Fibroblast of peridontal ligament (primary cell): ENCODE measurements at regions not wholly inside any gene's neighbourhood (a gene's known extent, or its start where the extent isn't known, plus 50 kb on each side); places are given as distances from the start of the nearest gene placed in this dataset.
"Not testable (repeated sequence)": the region's sequence is repeated elsewhere in the genome, so short reads cannot be mapped to it uniquely, and the experiment has no call there.

ENCODE experiments used
- DNase-seq: peaks from one replicate; pipeline ENCODE4 v3.0.0-alpha.2; 2010; ENCODE audit errors: extremely low read depth

DNA sequence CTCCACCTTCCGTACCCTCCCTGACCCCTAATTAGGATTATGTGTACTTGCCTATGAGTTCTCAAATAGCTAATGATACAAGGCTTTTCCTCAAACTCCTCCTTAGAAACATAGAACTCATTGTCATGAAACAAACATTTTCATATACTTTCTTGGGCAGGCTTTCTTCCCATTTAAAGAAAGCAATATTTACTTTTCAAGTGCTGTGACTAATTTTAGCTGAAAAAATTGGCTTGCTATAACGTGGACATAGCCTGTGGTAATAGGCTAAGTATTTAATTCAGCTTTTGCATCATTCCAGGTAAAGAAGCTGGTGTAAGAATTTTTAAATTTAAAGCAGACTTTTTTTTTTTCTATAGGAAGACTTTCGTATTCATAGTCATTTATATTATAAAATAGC is 208.7 kb downstream of the SOX2 start:
- DNase-seq, result no peak

DNA sequence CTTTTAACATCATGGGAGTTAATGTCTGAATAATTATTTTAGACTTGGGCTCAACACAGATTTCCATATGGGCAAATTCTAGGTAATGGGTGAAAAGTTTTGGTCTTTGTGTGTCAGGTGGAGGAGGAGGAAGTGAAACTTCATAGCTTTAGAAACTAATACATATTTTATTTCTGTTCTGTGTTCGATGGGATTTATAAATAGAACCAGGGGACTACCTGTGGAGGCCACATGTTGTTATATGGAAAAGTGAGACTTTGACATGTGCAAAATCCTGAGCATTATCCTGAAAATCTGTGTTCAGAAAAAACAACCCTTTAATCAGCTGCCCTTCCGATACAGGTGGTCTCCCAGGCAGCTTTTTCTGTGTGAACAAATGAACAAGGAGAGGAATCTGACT is 209.5 kb downstream of the SOX2 start:
- DNase-seq, result no peak

DNA sequence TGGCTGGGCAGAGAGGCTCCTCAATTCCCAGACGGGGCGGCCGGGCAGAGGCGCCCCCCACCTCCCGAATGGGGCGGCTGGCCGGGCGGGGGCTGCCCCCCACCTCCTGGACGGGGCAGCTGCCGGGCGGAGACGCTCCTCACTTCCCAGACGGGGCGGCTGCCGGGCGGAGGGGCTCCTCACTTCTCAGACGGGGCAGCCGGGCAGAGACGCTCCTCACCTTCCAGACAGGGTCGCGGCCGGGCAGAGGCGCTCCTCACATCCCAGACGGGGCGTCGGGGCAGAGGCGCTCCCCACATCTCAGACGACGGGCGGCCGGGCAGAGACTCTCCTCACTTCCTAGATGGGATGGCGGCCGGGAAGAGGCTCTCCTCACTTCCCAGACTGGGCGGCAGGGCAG is 214.1 kb downstream of the SOX2 start:
- not testable (repeated sequence) for DNase-seq

DNA sequence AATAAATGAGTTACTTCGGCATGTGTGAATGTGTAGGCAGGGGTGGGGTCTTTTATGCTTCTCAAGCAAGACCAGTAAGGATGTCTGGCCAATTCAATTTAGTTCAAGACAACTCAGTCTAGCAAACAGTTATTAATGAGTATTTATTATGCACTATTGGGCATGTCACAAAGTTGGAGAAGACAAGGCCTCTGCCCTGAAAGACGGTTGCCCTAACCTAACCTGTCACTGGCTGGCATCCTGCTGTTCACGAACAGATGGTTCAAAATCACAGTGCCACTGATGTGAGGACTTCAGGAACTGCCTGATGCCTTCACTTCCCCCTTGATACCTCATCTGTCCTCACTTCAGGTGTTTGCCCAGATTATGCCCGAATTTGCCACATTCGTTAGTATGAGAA is 217.8 kb downstream of the SOX2 start:
- DNase-seq, result no peak

DNA sequence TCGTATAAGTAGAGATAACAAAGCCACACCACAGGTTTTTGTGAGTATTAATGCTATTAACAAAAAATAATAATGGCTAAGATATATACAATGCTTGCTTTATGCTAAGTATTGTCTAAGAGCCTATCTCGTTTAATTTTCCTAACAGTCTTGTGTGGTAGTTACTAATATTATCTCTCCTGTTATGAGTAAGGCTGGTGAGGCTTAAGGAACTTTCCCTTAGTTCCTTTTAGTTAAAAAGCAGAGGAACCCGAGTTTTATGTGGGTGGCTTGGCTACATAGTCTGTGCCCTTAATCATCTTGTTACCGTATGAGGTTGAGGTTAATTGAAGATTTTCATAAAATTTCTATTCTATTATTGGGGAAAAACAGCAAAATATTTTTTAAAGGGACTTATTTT is 218.4 kb downstream of the SOX2 start:
- DNase-seq, result no peak

DNA sequence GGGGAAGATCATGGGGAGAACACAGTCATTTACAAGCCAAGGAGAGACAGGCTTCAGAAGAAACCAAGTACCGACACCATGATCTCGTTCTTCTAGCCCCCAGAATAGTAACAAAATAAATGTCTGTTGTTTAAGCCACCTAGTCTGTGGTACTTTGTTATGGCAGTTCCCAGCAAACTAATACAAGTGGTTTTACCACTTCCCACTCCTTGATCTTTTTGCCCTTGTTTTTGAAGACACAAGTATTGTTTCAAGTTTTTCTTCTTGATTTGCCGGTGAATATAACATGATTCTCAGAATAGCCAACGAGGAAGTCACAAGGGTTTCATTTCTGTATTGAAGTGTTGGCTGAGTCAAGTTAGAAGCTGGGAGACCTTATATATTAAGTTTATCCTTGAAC is 220.3 kb downstream of the SOX2 start:
- DNase-seq, result no peak

DNA sequence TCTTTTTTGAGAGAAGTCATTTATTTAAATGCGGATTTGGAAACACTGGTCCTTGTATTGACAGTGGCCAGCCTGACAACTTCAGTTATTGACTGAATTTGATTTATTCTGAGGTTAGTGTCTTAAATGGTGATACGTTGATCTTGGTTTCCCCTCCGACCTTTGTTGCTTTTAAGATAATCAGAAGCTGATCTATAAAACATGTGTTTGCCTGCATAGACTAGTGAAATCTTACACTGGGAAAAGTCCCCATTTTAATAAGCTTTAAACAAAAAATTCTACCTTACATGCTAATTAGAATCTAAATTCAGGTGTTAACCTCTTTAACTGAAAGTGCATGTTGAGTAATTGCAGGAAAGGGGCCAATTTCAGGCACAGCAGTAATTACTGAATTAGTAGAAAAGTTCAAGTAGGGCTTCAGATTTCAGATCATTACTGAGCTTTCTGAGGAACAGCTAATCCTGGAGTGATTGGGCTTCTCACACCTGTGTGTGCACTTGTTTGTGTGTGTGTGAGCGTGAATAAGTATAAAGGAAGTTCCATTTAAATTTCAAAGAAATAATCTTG is 221.4 kb downstream of the SOX2 start:
- DNase-seq, result no peak

DNA sequence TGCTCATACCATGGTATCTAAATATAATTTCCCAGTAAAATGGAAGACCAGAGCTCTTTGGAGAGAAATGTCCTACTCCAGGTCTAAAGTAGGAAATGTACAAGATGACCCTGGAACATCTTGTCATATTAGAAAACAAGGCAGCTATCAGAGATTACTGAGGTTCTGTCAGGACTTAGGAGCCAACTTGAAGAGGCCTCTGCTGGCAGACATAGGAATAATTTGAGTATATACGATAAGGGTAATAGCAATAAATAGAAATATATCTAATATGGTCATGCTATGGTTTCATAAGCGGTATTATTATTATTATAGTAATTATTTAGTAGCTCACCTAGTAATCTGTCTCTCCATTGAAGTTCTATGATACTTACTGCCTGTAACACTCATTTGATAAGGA is 224.2 kb downstream of the SOX2 start:
- no peak for DNase-seq

DNA sequence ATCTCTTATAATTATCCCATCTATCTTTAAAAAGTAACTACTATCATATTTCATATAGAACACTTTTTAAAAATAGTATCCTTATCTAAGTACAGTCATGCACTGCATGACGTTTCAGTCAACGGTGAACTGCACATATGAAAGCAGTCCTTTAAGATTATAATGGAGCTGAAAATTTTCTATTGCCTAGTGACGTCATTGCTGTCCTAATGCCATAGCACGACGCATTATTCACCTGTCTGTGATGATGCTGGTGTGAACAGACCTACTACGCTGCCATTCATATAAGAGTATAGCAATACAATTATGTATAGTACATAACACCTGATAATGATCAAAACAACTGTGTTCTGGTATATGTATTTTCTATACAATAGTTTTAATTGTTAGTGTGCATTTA is 225.0 kb downstream of the SOX2 start:
- no peak for DNase-seq

DNA sequence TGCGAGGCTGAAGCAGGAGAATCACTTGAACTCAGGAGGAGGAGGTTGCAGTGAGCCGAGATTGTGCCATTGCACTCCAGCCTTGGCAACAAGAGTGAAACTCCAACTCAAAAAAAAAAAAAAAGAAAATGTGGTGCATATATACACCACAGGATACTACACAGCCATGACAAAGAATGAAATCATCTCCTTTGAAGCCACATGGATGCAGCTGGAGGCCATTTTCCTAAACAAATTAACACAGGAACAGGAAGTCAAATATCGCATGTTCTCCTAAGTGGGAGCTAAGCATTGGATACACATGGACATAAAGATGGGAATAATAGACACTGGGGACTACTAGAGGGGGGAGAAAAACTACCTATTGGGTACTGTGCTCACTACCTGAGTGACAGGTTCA is 226.9 kb downstream of the SOX2 start:
- not testable (repeated sequence) for DNase-seq

DNA sequence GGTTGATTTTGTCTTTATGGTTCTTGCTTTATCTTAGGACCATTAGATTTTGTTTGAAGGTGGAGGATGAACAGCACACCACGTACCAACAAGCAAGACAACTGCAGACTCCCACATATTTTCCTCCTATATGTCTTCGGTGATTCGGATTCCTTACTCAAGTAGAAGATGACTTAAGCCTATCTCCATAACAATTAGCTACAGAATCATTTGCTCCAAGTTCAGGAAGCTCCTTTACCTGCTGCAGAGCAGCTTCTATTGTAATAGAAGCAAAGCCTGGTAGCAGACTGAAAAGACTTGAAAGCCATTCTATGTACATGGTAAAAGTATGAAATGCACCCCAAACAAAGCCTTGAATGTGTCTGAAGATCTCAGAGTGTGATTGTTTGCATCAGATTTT is 229.0 kb downstream of the SOX2 start:
- DNase-seq, result no peak

DNA sequence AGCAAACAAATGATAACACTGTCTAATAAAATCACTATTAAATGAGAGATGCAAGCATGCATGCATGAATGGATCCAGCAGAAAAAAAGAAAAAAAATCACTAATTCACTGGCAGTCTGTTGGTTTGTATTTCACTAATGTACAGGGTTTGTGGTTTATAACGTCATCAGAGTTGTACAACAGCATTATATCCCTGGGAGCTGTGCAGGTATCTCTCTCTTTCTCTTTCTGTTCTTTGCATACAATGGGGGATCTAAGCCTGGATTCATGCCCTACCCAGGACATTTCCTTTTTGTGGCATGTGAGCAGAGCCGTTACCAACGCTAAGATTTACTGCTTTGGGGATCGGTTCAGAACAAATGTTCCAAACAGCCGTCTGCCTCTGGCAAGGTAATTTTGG is 229.5 kb downstream of the SOX2 start:
- DNase-seq, result no peak

DNA sequence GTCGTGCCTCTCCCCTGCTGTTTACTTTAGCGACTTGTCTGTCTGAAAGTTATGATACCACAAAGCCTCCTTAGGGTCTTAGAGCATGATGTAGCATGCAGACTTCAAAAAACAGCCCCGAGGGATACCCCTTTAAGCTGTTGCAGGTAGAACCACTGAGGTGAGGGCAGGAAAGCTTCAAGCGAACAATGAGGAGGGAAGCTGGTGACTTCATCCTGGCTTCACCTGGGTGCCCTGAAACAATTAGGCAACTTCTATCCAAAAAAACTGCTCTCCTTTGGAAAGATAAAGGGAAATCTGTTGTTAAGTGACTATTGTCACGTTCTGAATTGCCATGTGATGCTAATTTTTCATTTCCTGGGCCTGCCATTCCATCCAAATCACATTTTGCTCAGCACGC is 231.6 kb downstream of the SOX2 start:
- DNase-seq, result no peak

DNA sequence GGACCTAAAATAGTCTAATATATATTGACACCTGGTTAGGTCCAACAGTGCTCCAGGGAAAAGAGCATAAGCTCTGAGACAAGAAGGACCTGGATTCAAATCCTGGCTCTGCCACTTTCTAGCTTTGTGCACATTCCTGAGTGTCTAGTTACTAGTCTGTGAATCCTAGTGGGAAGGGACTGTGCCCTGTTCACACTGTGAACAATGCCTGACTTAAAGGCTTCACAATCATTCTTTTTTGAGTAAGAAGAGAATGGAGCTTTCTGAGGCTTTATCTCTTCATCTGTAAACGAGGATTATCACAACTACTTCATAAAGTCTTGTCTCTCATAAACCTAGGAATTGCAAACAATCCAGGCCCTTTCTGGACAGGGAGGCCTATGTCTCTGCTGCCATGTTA is 235.9 kb downstream of the SOX2 start:
- no peak for DNase-seq

DNA sequence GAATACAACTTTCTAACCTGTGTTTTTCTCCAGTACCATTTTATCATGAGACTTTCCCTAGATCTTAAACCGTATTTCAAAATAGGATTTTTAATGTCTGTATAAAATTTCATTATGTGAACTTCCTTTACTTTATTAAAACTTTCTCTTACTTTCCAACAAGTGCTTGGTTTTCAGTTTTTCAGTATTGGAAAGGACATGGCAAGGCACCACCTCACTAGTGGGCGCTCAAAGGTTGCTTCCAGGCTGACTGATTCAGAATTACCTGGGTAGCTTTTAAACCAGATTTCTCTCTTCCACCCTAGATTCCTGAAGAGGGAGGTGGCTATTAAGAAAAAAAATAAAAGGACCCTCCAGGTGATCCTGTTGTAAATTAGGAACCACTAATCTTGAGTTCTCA is 236.6 kb downstream of the SOX2 start:
- no peak for DNase-seq

DNA sequence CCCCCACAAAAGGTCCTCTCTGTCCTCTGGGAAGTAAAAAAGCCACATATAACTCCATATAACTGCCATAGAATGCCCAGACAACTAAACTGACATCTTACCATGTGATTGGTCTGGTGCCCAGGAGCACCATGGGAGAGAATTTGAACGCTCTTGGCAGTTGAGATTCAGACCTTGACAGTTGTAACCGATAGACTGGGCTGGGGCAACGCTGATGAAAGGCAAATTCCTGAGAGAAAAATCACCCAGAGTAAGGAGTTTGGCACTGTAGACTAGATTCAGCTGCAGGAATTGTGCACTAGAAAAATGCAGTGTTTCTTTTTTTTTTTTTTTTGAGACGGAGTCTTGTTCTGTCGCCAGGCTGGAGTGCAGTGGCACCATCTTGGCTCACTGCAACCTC is 240.5 kb downstream of the SOX2 start:
- DNase-seq, result no peak

DNA sequence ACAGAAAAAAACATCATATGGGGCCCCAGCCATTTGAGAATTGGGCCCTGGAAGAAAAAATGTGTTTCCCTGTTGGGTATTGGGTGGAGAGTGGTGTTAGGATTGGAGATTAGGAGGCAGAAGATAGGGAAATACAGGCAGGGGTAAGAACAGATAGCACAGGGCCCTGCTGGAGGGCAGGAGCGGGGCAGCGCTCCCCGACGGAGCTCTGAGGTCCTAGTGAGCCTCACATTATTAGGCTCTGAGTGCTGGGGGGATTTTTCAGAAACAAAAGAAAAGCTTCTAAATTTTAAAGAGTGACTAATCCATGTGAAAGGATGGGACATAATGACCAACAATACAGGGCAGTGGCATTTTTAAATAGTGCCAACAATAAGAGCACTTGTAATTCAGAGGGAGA is 241.2 kb downstream of the SOX2 start:
- DNase-seq, result no peak

DNA sequence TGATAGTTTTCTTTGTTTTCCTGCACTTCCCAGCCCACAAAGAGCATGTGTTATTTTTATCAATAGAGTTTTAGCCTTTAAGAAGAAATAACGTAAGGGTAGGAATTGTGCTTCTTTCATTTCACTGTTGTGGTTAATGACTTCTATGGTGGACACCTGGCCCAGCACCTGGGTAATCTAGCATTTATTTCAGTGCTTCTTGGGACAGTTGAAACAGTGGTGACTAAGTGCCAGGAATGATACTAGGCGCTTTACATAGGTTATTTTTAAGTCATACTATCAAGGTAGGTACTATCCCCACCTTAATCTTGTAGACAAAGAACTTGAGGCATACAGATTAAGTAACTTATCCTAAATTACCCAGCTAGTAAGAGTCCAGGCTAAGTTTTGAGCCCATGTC is 243.8 kb downstream of the SOX2 start:
- no peak for DNase-seq

DNA sequence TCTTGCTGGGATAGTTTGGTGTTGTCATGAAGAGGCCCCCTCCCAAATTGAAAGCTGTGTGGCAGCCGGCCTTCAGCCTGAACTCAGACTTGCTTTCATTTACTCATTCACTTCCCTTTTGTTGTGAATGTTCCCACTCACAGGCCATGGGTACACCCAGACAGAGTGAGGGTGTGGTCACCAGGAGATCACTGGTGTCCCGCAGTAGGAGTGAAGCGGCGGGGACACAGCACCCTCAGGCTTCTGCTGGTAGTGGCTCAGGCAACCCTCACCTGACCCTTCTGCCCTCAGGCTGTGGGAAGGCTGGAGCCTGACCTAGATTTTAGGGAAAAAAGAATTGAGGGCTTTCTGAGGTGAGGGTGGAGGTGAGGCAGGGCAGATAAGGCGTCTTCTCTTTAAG is 244.4 kb downstream of the SOX2 start:
- no peak for DNase-seq

DNA sequence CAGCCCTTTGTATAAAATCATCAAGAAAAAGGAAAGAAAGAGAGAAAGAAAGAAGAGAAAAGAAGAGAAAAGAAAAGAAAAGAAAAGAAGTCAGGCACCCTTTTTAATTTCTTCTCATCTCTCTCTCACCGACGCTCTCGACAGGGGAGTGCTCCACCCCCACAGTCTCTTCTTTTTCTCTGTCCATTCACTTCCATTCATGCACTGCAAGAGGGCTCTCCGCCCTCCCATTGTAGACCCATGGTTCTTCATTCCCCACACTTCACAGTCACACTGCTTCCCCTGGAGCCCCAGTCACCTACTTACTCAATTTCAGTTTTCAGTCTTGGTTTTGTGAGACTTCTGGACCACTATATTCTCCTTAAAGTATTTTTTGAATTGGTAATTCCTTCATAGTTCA is 254.7 kb downstream of the SOX2 start:
- no peak for DNase-seq

DNA sequence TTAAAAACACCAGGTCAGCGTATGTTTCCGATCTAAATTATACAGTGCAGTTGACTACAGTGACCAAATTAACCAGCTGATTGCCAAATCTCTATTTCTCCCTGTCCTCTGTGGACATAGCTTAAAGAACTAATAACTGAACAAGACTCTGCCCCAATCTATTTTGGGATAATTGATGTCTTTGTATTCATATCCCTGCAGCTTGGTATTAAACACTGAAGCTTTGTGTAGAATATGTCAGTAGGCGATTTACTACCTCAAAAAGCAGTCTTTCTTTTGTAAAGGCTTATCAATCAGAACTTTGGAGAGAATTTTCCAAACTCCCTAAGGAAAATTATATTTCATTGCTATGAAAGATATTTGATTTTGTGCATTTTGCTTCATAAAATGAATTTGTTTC is 258.2 kb downstream of the SOX2 start:
- no peak for DNase-seq

DNA sequence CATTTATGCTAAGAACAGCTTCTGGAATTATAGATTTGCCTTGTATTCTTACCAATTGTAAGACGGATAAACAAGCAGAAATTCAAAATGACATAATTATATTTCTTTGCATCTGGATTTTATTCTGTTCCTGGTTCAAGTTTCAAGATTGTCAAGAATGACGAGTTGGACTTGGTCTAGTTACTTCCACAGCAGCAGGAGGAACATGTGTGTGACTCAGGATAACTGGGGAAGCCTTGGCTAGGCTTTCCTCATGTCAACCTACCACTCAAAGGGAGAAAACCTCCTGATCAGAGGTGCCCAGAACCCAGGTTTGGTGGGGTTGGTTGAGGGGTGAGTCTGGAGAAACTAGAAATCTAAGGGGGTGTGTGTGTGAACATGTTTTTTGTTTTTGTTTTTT is 259.7 kb downstream of the SOX2 start:
- no peak for DNase-seq

DNA sequence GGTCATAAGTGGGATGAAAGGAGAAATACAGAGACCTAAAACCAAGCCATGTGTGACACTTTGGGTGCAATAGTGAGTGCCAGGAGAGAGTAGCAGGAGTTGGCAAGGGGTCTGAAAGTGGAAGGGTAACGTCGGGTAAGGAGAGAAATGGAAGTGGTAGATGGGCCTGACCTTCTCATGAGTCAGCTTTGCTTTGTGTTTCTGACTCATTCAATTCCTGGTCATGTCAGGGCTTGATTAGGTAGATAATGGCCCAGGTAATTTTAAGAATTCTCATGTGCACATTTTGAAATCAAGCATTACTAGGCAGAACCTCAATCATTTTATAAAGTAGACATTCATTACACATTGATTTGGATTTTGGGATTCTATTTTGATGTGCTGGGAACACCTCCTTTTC is 262.5 kb downstream of the SOX2 start:
- DNase-seq, result no peak

DNA sequence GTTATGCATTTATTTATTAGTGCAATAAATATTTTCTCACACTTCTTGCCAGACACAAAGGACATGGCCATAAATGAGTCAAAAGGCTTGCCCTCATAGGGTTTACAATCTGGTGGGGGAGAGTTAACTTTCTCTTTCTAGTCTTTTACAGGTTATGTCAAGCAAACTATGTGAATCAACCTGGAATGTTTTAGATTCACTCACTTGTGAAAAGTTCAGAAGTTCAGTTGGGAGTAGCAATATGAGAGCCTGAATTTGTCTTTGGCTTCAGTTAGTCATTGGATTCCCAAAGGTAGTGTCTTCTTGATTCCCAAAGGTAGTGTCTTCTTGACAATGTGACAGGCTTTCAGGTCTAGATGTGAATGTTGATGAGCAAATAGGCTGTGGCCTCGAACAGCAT is 264.8 kb downstream of the SOX2 start:
- DNase-seq, result no peak

DNA sequence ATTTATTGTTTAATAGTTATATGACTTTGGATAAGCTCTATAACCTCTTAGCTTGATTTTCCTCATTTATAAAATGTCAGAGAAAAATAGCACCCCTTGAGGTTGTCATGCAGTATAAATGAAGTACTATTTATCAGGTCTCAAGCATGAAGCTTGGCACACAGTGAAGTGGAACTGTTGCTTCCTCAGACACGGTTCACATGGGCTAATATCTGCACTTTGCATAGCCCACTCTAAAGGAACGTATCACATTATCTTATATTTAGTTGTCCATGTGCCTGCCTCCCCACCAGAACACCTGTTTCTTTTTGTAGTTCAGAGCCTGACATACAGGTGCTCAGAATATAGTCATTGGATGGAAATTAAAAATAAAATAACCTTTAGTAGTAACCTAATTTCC is 273.7 kb downstream of the SOX2 start:
- no peak for DNase-seq
